HG03565 (cell line): ENCODE measurements at regions not wholly inside any gene's neighbourhood (a gene's known extent, or its start where the extent isn't known, plus 50 kb on each side); places are given as distances from the start of the nearest gene placed in this dataset.

ENCODE experiments used
- ATAC-seq: cut with Tn5 transposase; IDR thresholded peaks from one replicate; pipeline ENCODE4 v1.9.1; 2021; ENCODE audit warnings: mild to moderate bottlenecking, moderate library complexity; ENCODE audit not compliant: unreplicated experiment

DNA sequence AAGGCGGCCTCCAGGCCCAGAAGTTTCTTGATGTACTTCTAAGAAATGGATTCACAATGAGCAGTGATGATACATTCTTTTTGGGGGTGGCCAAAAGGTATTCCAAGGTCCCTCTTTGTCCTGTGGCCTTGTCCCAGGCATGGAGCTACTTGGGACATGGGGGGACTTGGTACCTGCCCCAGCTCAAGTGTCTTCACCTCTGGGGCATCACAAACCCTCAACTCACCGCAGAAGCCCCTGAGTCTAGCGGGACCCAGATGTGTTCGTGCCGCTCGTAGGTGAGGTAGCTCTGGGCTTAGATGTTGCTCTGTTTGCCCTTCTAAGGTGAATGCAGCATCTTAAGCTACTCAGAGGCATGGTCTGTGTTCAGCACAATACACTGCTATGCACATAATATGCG, 338.0 kb upstream of the IRX4 start:
- ATAC-seq = no peak

DNA sequence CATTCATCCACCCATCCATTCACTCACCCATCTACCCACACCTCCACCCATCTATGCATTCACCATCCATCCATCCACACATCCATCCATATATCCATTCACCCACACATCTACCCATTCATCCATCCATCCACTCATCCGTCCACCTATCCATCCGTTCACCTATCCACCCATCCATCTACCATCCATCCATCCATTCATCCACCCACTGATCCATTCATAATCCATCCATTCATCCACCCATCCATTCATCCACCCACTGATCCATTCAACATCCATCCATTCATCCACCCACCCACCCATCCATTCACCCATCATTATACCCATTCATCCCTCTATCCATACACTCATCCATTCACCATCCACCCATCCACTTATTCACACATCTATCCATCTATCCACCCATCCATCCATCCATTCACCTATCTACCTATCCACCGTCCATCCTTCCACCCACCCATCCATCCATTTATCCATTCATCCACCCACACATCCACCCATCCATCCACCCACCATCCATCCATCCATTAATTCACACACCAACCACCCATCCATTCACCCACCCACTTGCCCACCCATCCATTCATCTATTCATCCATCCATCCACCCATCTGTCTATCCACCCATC, 336.5 kb upstream of the IRX4 start:
- no peak for ATAC-seq

DNA sequence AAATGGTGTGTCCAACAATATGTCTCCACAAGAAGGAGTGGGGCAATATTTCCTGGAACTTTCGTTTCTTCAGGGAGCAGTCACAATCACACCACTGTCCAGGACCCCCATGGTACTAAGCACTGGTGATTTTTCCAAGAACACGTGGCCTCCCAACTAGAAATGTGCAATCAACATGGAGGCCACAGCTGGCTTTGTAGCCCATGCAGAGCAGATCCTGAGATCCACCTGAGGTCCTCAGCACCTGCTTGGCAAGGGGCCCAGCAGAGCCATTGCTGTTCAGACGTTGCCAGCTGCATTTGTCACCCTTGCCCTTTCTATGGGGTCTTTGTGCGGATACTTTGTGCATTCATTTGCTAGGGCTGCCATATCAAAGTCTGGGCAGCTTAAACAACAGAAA, 334.5 kb upstream of the IRX4 start:
- no peak for ATAC-seq

DNA sequence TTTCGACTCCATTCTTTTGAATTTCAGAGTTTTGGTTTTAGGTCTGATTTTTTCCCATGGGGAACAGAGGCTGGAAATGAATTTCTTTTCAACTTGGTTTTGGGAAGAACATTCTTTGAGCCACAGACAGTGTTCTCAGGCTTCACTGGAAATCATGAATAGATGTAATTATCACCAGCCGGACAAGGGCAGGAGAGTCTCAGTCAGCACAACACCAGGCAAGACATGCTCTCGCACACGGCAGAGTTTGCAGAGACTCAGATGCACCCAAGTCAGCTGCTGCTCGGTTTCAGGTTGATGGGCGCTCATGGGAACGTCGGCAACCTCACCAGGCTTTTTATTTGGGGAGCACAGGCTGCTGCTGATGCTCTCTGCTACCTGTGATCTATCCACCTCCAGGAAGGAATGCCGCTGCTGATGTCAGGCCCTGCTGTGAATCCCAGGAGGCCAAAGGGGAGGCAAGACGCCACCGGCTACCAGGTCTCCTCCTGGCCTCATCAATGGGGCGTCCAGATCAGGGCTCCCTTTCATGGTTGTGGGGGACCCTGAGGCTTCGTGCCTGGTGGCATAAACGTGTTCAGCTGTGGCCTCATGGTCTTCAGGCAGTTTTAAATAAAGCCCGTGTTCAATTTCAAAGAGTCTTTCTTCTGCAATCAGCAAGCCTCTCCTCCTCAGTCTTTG, 332.3 kb upstream of the IRX4 start:
- ATAC-seq = no peak

DNA sequence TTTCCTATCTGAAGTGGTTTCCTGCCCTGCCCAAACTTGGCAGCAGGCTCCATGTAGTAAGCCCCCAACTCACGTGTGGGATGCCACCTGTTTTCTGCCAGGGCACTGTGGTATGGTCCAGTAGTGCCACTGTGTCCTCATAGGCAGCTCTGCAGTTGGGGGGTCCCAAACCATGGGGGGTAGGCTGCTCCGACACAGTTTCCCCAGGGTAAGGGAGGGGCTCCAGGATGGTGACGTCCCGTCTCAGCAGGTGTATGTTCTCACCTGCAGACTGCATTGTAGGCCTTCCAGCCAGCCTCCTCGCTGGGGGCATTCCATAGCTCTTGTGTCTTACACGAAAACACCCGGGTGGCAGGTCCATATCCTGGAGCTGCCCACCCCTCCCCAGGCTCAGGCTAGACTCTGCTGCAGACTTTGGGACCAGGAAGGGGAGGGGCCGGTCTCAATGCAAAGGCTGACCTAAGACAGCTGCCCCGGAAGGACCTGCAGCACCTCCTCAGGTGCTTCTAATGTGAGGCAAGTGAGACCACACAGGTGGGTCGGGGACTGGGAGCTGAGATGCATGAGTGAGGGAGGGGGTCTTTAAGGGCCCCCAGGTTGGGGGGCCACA, 330.5 kb upstream of the IRX4 start:
- ATAC-seq = no peak

DNA sequence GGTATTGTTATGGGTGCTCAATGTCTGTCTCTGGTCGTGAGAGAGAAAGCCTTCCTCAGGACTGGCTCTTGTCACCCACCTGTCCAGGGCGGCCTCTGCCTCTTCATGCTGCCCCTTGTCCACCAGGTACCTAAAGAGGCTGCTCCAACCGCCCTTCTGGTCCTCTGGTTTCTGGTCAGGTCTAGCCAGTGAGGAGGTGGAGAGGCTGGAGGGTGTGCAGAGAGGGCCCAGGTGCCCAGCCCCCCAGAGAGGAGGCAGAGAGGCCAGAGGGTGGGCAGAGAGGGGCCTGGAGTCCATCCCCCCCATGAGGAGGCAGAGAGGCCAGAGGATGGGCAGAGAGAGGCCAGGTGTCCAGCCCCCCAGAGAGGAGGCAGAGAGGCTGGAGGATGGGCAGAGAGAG, 329.8 kb upstream of the IRX4 start:
- no peak for ATAC-seq

DNA sequence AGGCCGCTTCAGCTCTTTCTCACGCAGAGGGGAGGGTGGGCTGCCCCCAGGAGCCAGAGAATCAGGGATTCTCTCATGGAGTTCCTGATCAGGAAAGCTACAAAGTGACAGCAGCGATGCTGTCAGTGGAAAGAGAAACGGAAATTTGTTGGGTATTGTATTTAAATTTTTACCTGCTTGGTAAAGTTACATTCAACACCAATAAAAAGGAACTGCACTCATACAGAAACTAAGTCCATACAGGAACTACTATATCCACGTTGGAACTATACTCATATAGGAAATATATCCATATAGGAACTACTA, 325.5 kb upstream of the IRX4 start:
- no peak for ATAC-seq

DNA sequence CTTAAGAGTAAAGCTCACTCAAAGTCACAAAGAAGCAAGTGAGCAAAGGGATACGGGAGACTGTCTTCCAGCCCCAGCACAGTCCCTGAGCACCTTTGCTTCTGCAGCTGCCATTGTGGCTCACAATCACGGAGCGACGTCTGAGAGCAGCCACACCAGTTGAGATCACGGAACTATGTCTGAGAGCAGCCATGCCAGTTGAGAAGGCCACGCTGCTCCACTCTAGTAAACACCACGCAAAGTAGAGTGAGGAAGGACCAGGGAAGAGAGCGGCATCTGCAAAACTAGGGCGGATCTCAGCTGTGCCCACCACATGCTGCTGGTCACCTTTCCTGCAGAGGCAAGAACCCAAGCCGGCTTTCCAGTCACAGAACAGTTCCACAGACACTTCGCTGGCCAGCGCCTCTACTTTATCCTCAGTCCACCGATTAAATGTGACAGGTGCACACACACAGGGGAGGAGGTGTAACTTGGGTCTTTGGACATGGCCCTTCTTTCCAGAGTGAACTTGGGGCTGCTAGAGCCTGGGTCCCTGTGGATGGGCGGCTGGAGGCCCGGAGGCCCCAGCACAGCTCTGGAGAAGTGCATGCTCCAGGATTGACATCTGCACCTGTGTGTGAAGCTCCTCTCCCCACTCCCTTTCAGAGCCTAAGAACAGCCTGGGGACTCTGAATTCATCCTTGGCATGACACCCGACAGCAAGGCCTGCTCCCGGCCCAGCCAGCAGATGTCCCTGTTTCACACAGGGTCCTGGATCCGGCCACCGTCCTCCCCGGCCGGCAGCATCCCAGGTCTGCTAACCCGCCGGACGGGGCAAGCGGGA, 324.9 kb upstream of the IRX4 start:
- no peak for ATAC-seq

DNA sequence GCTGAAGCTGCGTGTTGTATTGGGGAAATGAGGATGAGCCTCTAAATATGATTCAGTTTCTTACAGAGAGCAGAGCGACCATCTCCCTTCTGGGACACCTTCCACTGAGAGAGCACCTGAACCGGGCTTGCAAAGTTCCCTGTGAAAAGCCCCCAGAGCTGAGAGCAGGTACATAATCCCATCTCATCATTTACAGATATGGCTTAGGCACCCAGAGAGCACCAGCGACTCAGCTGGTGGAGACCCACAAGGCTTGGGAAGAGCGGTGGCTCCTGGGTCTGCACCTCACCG, 324.3 kb upstream of the IRX4 start:
- no peak for ATAC-seq

DNA sequence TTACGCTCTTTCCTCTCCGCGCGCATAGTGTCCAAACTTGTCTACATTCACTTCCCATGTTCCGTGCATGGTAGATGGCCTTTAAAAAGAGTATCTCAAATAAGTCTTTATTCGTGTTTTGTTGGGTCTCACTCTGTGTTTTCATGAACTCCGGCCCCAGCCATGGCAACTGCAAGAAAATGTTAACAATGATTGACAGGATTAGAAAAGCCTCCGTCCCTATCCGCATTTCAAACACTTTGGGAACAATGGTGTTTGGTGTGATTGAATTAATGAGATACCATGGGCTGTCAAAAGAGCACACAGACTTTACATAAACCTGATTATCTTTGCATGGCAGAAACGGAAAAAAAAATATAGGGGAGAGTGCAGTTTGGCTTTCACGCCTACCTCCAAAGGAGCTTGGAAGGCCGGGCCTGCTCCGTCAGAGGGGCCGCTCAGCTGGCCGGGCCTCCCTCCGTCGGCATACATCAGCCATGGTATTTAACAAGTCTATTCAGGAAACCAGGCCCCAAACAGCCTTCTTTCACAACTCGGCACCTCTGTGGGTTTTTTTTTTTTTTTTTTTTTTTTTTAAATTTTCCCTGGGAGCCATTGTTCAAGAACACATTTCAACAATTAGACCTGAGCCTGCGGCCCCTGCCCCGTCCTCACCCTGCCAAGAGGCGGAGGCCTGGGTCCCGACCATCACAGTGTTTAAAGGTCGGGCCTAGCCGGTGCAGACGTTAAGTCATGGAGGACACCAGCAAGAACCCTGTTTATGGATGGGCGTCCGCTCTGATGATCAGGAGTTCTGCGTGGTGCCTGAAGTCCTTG, 323.8 kb upstream of the IRX4 start:
- ATAC-seq = no peak

DNA sequence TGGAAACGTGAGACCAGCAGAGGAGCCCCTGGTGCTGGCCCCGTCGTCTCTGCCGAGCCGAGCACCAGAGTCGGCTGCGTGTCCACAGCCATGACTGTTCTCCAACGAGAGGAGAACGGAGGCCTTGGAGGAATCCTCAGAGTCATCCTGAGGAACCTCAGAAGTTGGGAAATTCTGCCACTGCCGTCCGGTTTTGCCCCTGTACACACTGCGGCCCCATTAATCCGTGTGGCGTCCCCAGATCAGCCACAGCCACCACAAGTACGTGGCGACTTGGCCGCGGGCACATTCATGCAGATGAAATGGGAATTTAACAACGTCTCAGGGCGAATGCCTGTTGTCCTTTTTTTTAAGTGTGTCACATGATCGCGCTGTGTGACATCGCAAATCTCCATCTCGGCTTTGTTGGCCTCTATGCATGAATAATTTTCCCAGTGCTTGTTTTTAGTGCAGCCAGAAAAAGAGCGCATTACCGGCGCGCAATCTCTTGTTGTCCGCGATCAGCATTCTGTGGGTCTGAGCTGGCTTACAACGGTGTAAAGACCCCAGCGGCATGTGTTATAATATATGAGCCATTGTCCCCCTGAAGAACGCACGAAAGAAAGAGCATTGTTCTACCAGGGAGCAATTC, 323.0 kb upstream of the IRX4 start:
- ATAC-seq = no peak

DNA sequence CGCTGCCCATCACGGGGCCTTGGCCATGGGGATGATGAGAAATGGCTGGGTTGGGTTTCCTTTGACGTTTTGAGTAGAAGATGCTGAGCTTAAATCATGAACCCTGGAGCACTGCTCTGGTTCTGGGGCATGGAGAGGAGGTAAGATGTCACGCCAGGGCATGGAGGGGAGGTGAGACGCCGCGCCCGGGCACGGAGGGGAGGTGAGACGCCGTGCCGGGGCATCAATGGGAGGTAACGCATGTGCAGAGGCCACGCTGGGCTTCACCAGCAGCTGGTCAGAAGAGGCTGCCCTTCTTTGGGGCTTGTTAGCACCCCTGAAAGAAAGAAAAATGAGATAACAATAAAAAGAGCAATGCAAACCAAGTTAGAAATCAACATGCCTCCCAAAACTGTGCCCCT, 322.5 kb upstream of the IRX4 start:
- no peak for ATAC-seq

DNA sequence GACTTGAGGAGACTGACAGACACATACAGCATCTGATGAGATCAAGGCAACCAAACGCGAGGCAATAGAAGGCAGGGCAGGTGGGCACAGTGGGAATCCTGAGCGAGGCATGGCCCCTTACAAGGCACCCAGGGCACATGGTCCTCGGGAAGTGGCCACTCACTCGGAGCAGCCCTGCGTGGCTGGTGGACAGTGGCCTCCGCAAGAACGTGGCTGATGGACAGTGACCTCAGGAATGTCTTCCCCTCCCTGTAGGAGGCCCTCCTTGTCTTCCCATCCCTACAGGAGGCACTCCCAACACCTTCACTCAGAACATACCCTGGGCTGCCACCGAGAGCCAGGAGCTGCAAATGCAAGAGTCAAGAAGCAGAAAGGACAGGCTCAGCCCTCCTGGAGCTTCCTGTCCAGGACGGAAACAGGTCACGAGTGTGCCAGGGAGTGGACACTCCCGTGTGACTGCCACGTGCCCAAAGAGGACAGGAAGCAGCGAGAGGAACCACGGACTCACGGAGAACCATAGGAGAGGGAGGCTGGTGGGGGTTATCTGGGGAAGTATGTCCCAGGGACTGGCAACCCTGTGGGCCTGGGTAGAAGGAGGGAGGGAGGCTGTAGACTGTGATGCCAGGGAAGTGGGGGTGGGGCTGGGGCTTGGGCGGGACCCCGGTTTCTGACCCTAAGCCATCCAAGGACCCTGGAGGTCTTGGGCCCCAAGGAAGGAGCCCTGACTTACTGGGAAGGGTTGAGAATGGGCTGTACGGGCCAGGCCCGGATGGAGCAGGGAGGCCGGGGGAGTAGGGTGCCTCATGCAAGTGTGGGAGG, 321.9 kb upstream of the IRX4 start:
- no peak for ATAC-seq

DNA sequence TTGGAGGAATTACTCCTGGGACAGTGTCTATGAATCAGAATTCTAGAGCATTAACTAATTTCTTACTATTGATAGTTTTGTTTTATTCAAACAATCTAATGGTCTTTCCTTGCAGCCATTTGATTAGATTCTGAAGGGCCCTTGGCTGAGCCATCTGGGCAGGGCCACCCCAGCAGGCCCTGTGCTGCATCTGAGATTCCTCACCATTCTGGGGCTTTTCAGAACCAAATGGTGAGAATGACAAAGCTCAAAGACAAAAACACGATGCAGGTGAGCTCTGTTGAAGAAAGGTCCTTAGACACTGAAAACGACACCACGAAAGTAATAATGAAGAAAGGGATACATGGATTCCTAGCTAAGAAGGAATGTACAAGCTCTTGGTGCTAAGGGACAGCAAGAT, 321.0 kb upstream of the IRX4 start:
- no peak for ATAC-seq

DNA sequence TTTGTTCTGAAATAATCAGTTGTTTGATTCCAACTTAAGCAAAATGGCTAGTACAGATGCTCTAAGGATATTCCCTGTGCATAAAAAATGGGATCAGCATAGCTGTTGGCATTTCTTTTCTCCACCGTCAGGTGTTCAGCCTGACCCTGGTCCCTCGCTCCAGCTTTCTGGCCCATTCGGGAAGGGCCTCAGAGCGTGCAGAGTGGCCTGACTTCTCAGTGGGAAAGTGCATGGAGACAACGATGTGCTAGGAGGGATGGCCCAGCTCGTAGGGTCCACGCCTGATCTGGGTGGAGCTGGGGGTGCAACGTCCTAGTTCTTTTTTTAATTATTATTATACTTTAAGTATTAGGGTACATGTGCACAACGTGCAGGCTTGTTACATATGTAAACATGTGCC, 319.1 kb upstream of the IRX4 start:
- ATAC-seq = no peak

DNA sequence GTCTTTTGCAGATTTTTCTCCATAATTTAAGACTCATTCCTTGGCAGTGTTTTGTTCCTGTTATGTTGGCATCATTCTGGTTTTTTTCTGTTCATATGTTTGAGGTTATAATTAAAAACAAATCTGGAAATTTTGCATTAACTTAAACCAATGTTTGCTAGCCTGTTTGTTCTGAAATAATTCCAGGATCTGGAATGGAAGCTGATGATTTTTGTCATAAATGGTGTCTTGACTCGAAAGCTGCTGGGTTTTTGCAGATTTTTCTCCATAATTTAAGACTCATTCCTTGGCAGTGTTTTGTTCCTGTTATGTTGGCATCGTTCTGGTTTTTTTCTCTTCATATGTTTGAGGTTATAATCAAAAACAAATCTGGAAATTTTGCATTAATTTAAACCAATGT, 318.7 kb upstream of the IRX4 start:
- no peak for ATAC-seq

DNA sequence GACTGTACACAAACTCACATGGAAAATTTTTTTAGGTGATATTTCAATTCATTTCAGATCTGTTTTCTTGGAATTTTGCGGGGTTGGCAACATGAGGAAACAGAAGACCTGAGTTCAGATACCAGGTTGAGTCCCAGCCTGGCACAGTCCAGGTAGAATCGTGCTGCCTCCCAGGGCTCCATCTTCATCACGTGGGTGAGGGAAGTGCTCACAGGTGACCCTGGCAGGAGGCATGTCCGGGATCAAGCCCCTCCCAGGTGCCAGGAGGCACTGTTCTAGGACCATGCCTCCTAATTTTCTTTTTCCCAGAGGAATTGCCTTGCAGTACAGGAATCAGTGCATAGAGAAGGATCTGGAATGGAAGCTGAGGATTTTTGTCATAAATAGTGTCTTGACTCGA, 318.3 kb upstream of the IRX4 start:
- ATAC-seq = no peak

DNA sequence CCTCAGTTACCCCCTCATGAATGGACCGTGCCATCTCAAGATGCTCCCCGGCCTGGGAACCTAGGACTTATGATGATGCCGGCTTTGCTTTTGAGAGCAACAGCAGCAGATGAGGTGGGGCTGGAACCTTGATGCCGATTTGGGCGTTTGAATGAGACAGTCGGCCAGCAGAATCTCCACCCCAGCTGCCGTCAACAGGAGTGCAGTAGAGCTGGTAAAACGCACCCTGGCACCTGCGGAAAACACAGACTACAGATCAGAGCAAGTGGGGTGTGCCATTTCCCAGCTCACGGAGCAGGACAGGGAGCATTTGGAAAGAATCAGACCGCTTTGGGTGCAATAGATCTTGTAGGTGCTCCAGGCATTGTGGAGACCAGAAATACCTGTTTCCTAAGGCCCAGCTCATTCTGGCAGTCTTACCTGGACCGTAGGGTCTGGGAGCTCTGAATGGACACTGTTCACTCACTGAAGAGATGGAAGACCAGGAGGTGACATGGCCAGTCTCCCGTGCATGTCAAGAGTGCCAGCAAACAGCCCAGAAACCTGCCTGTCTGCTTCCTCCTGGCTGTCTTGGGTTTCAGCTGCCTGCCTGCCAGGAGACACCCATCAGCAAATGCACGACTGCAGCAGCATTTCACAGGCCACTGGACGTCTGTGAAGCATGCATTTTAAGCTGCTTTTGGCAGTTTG, 317.7 kb upstream of the IRX4 start:
- no peak for ATAC-seq

DNA sequence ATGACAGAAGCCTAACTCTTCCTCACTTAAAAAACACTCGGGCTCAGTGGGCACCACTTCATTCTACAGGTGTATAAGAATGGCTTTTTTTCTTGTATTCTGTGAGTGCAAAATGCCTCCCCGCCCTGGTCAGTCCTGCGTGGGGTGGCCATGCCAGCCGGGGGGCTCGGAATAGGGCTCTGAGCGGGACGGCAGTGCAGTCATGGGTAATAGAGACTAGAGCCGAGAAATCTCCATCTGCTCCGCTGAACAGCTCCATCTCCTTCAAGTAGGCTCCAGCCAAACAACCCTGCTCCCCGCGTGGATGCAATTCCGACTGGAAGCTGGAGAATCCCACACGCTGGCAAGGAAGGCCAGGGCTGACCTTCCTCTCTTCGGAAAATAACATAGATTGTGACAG, 317.0 kb upstream of the IRX4 start:
- no peak for ATAC-seq
